IPS-15b (cell line): ENCODE measurements at regions not wholly inside any gene's neighbourhood (a gene's known extent, or its start where the extent isn't known, plus 50 kb on each side); places are given as distances from the start of the nearest gene placed in this dataset.
"Not testable (repeated sequence)": the region's sequence is repeated elsewhere in the genome, so short reads cannot be mapped to it uniquely, and the experiment has no call there.

ENCODE experiments used
- H3K27me3 ChIP-seq: one replicate; pipeline ENCODE4 v1.6.1; 2013; ENCODE audit warnings: low read length; ENCODE audit not compliant: control insufficient read depth, insufficient read depth
- H3K36me3 ChIP-seq: one replicate; pipeline ENCODE4 v1.6.1; 2013; ENCODE audit warnings: low read length; ENCODE audit not compliant: control insufficient read depth, insufficient read depth
- H3K4me1 ChIP-seq: one replicate; pipeline ENCODE4 v1.6.1; 2013; ENCODE audit warnings: mild to moderate bottlenecking, low read length; ENCODE audit not compliant: control insufficient read depth, insufficient read depth
- H3K4me3 ChIP-seq: one replicate; pipeline ENCODE4 v1.5.1; 2013; ENCODE audit warnings: low read depth, low read length
- H3K9ac ChIP-seq: one replicate; pipeline ENCODE4 v1.6.1; 2013; ENCODE audit warnings: low read depth, mild to moderate bottlenecking, low read length
- H3K9me3 ChIP-seq: one replicate; pipeline ENCODE4 v1.6.1; 2013; ENCODE audit warnings: mild to moderate bottlenecking, low read length; ENCODE audit not compliant: control insufficient read depth, insufficient read depth

DNA sequence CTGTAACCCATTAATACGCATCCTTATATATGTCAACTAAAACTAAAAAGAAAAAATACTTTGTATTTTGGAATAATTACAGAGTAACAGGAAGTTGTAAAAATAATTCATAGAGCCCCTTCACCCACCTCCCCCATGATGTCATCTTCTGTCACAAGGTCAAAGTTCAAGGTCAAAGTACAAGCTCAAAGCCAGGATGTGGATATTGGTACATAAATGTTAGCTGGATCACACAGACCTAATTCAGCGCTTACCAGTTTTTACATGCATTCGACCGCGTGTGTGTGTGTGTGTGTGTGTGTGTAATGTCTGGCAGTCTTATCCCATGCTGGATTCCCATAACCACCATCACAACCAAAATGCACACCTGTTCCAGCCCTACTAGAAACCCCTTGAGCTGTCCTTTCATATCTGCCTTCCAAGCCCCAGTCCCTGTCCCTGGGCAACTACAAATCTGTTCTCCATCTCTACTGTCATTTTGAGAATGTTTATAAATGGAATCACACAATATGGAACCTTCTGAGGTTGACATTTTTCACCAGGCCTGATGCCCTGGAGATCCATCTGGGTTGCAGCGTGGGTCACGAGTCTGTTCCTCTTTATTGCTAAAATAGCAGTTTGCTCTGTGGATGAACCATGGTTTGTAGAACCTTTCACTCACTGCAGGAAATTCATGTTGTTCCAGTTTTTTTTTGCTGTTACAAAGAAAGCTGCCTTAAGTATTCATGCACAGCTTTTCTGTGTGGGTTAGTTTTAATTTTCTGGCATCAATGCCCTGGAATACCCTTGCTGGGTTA lies 153.6 kb upstream of the PITRM1 start:
- H3K4me1 ChIP-seq = no peaks in the 10 kb centered on the region
- H3K4me3 ChIP-seq = no peak overlapping the region
- no peaks in the 10 kb centered on the region for H3K27me3 ChIP-seq
- H3K9me3 ChIP-seq = no peaks in the 10 kb centered on the region
- no peak overlapping the region for H3K9ac ChIP-seq
- no peaks in the 10 kb centered on the region for H3K36me3 ChIP-seq

- Histone ChIP-seq H3K9me3 (no peaks in the 10 kb centered on the region), H3K9ac (no peak overlapping the region), H3K36me3 (no peaks in the 10 kb centered on the region), H3K4me1 (no peaks in the 10 kb centered on the region), H3K4me3 (no peak overlapping the region), H3K27me3 (no peaks in the 10 kb centered on the region)
Observed at GRCh38 chr10:3324612-3325038, 152.0 kb upstream of the PITRM1 start.

DNA sequence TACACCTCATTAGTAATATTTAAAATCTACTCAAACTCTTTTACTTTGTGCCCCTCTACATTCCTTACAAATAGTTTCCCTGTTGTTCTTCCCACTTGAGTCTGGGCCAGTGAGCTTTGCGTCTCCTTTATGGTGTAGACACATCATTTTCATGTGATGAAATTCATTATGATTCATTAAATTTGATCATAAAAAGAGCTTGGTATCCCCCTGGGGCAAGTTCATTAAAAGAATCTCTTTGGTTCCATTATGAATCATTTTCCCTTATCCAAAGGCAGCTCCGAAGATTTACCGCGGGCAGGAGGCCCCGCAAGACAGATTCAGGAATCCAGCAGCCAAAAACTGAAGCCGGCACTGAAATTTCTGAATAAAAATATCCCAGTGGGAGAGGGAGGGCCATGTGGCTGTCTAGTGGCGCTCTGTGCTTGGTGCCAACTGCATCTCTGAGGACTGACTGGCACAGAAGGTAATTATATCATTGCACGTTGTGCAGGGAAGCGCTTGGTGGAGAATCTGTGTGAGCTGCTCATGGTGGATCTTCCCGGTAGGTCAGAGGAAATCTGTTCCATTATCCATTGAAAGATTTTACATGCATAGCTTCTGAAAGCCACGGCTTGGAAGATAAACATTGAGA lies 151.4 kb upstream of the PITRM1 start:
- Histone ChIP-seq H3K27me3 (no peaks in the 10 kb centered on the region), H3K9ac (no peak overlapping the region), H3K4me1 (no peaks in the 10 kb centered on the region), H3K9me3 (no peaks in the 10 kb centered on the region), H3K4me3 (no peak overlapping the region), H3K36me3 (no peaks in the 10 kb centered on the region)

GRCh38 chr10:3321123-3321522 lies 148.5 kb upstream of the PITRM1 start:
- no peak overlapping the region for H3K4me3 ChIP-seq

GRCh38 chr10:3319811-3320226 lies 147.2 kb upstream of the PITRM1 start:
- Histone ChIP-seq H3K36me3 (peaks cover 2% of the 10 kb centered on the region), H3K9ac (no peak overlapping the region), H3K27me3 (no peaks in the 10 kb centered on the region), H3K4me3 (no peak overlapping the region), H3K4me1 (no peaks in the 10 kb centered on the region), H3K9me3 (no peaks in the 10 kb centered on the region)

More at GRCh38 chr10:3321123-3321522, 148.5 kb upstream of the PITRM1 start:
- Histone ChIP-seq H3K4me1 (no peaks in the 10 kb centered on the region), H3K36me3 (peaks cover 2% of the 10 kb centered on the region), H3K9me3 (no peaks in the 10 kb centered on the region), H3K27me3 (no peaks in the 10 kb centered on the region), H3K9ac (no peak overlapping the region)

- not testable (repeated sequence) for H3K9me3 ChIP-seq, H3K27me3 ChIP-seq, H3K36me3 ChIP-seq, H3K9ac ChIP-seq, H3K4me3 ChIP-seq, H3K4me1 ChIP-seq
Observed at GRCh38 chr10:3318480-3318807, 145.9 kb upstream of the PITRM1 start.

GRCh38 chr10:3317553-3318479 lies 145.2 kb upstream of the PITRM1 start:
- not testable (repeated sequence) for H3K4me1 ChIP-seq, H3K9me3 ChIP-seq, H3K27me3 ChIP-seq, H3K4me3 ChIP-seq, H3K36me3 ChIP-seq, H3K9ac ChIP-seq

- H3K4me3 ChIP-seq, H3K9ac ChIP-seq, H3K4me1 ChIP-seq, H3K27me3 ChIP-seq, H3K9me3 ChIP-seq, H3K36me3 ChIP-seq: not testable (repeated sequence)
Observed at GRCh38 chr10:3314445-3315085, 142.0 kb upstream of the PITRM1 start.

- not testable (repeated sequence) for H3K9ac ChIP-seq, H3K36me3 ChIP-seq, H3K4me1 ChIP-seq, H3K4me3 ChIP-seq, H3K9me3 ChIP-seq, H3K27me3 ChIP-seq
Observed at GRCh38 chr10:3313784-3314444, 141.3 kb upstream of the PITRM1 start.

GRCh38 chr10:3312403-3312940 lies 139.9 kb upstream of the PITRM1 start:
- Histone ChIP-seq H3K36me3 (no peaks in the 10 kb centered on the region), H3K9me3 (no peaks in the 10 kb centered on the region), H3K27me3 (peaks cover 3% of the 10 kb centered on the region), H3K9ac (no peak overlapping the region), H3K4me1 (peaks cover 7% of the 10 kb centered on the region), H3K4me3 (no peak overlapping the region)
